K562 (cell line): ENCODE measurements at regions not wholly inside any gene's neighbourhood (a gene's known extent, or its start where the extent isn't known, plus 50 kb on each side); places are given as distances from the start of the nearest gene placed in this dataset.

Experiments used
- BMI1 ChIP-seq: fragments of 150-350 bp; IDR thresholded peaks from 2 replicates; pipeline ENCODE4 v1.6.1; 2014; ENCODE audit warnings: low read length
- CHD7 ChIP-seq: fragments of 200-600 bp; sonication (generic); IDR thresholded peaks from one replicate; pipeline ENCODE4 v1.6.1; 2012; ENCODE audit warnings: mild to moderate bottlenecking, low read depth, low read length, inconsistent platforms
- DNMT1 ChIP-seq: fragments of 450-650 bp; IDR thresholded peaks from 2 replicates; pipeline ENCODE4 v1.6.1; 2016; ENCODE audit warnings: antibody characterized with exemption, mild to moderate bottlenecking
- FOXO4 ChIP-seq: fragments of 450-650 bp; formaldehyde crosslinking; IDR thresholded peaks from 2 replicates; pipeline ENCODE4 v1.4.0; 2020; ENCODE audit warnings: mild to moderate bottlenecking, moderate library complexity
- MCM5 ChIP-seq: fragments of 450-650 bp; IDR thresholded peaks from 2 replicates; pipeline ENCODE4 v1.6.1; 2016; ENCODE audit warnings: low read depth
- NCOA4 ChIP-seq: fragments of 450-650 bp; IDR thresholded peaks from 2 replicates; pipeline ENCODE4 v1.6.1; 2018; ENCODE audit warnings: mild to moderate bottlenecking; ENCODE audit not compliant: partially characterized antibody
- ZFP1 ChIP-seq: fragments of 450-650 bp; formaldehyde crosslinking; IDR thresholded peaks from 2 replicates; pipeline ENCODE4 v1.4.0; 2020; ENCODE audit warnings: mild to moderate bottlenecking, mixed read lengths
- ZNF592 ChIP-seq: fragments of 450-650 bp; IDR thresholded peaks from 2 replicates; pipeline ENCODE4 v1.6.1; 2017; ENCODE audit warnings: antibody characterized with exemption, mild to moderate bottlenecking

- TF ChIP-seq FOXO4 (CRISPR knock-in tag): peak; percentile 95
- TF ChIP-seq NCOA4: no peak
- TF ChIP-seq DNMT1: no peak
- no peak for TF ChIP-seq CHD7
- no peak for TF ChIP-seq BMI1
- peak; percentile 99 for TF ChIP-seq ZNF592
- TF ChIP-seq ZFP1: peak; percentile 88
- no peak for TF ChIP-seq MCM5
These were observed 91.2 kb downstream of the ARRDC3 start (continued) for GRCh38 chr5:91291628-91292569.
